MM.1S (cell line): ENCODE measurements at regions not wholly inside any gene's neighbourhood (a gene's known extent, or its start where the extent isn't known, plus 50 kb on each side); places are given as distances from the start of the nearest gene placed in this dataset.

Experiments
- DNase-seq: peaks from one replicate; pipeline ENCODE4 v3.0.0-alpha.2; 2015
- H2AFZ ChIP-seq: fragments of 300-600 bp; sonication (generic); 2 replicates; pipeline ENCODE4 v1.6.0; 2016; ENCODE audit warnings: antibody characterized with exemption, low read length
- H3F3A ChIP-seq: fragments of 300-600 bp; sonication (generic); 2 replicates; pipeline ENCODE4 v1.6.1; 2016; ENCODE audit warnings: mild to moderate bottlenecking, antibody characterized with exemption, low read length, moderate library complexity, mixed read lengths; ENCODE audit not compliant: insufficient read depth
- H3K27ac ChIP-seq: fragments of 300-600 bp; sonication (generic); 2 replicates; pipeline ENCODE4 v1.5.1; 2016; ENCODE audit warnings: mild to moderate bottlenecking, low read length
- H3K27me3 ChIP-seq: fragments of 300-600 bp; sonication (generic); replicated peaks from 2 replicates; pipeline ENCODE4 v1.6.0; 2016; ENCODE audit warnings: low read length; ENCODE audit not compliant: insufficient read depth
- H3K36me3 ChIP-seq: fragments of 300-600 bp; sonication (generic); replicated peaks from 2 replicates; pipeline ENCODE4 v1.6.1; 2016; ENCODE audit warnings: mild to moderate bottlenecking, low read length, mixed read lengths; ENCODE audit not compliant: insufficient read depth
- H3K4me1 ChIP-seq: fragments of 300-600 bp; sonication (generic); 2 replicates; pipeline ENCODE4 v1.6.1; 2016; ENCODE audit warnings: low read length, mixed read lengths
- H3K4me2 ChIP-seq: fragments of 300-600 bp; sonication (generic); 2 replicates; pipeline ENCODE4 v1.6.0; 2016; ENCODE audit warnings: low read depth, low read length
- H3K4me3 ChIP-seq: fragments of 300-600 bp; sonication (generic); 2 replicates; pipeline ENCODE4 v1.5.1; 2016; ENCODE audit warnings: low read length, mixed read lengths
- H3K79me2 ChIP-seq: fragments of 300-600 bp; sonication (generic); 2 replicates; pipeline ENCODE4 v1.6.1; 2016; ENCODE audit warnings: mixed run types, low read length, mixed read lengths
- H3K9ac ChIP-seq: fragments of 300-600 bp; sonication (generic); 2 replicates; pipeline ENCODE4 v1.6.1; 2016; ENCODE audit warnings: low read length, mixed read lengths
- H3K9me2 ChIP-seq: fragments of 300-600 bp; sonication (generic); replicated peaks from 2 replicates; pipeline ENCODE4 v1.6.1; 2016; ENCODE audit warnings: mild to moderate bottlenecking, low read length, mixed read lengths; ENCODE audit not compliant: insufficient read depth
- H3K9me3 ChIP-seq: fragments of 300-600 bp; sonication (generic); replicated peaks from 2 replicates; pipeline ENCODE4 v1.6.1; 2016; ENCODE audit warnings: mild to moderate bottlenecking, low read length, mixed read lengths; ENCODE audit not compliant: insufficient read depth
- H4K20me1 ChIP-seq: fragments of 300-600 bp; sonication (generic); 2 replicates; pipeline ENCODE4 v1.6.1; 2016; ENCODE audit warnings: mild to moderate bottlenecking, low read length, moderate library complexity, mixed read lengths; ENCODE audit not compliant: insufficient read depth
- EZH2 ChIP-seq: fragments of 300-600 bp; sonication (generic); optimal IDR thresholded peaks from 2 replicates; pipeline ENCODE3; 2017; ENCODE audit warnings: low read depth, mild to moderate bottlenecking, antibody characterized with exemption, low read length, mixed read lengths
- EZH2phosphoT487 ChIP-seq: fragments of 300-600 bp; sonication (generic); IDR thresholded peaks from 2 replicates; pipeline ENCODE4 v1.6.1; 2018; ENCODE audit warnings: antibody characterized with exemption, low read length
- TF ChIP-seq, protein P1 (sequence below): fragments of 300-600 bp; sonication (generic); IDR thresholded peaks from 2 replicates; pipeline ENCODE4 v1.5.1; 2016; ENCODE audit warnings: antibody characterized with exemption, low read length, mixed read lengths

DNA sequence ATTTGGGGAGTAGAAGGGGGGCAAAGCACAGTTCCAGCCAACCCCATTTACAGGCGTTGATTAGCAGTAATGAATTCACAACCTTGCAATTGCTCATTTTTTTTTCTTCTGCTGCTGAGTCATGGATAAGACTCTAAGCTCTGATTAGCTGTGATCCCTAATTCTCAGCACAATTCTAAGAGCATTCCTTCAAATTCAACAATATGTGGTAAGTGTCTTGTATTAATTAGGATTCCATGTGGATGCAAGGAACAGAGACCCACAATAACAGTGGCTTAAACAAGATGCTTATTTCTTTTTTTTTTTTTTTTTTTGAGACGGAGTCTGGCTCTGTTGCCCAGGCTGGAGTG, 133.4 kb downstream of the PALM2AKAP2 start:
- no peaks in the 10 kb centered on the region for H3K9me2 ChIP-seq
- H3K9me3 ChIP-seq = no peaks in the 10 kb centered on the region
- DNase-seq = no peak
- H3K36me3 ChIP-seq = no peaks in the 10 kb centered on the region
- H3K4me3 ChIP-seq = 0 out of 2 replicates have a peak overlapping the region, but pooled peaks have one; percentile 3
- H3K79me2 ChIP-seq = peaks cover 4% of the 10 kb centered on the region; the same call in 1 of the 2 replicates
- peaks cover 64% of the 10 kb centered on the region for H3K4me1 ChIP-seq
- no peaks in the 10 kb centered on the region for H3K27me3 ChIP-seq
- peak overlapping the region; percentile 65 for H2AFZ ChIP-seq
- TF ChIP-seq EZH2phosphoT487 = no peak
- TF ChIP-seq, protein P1, sequence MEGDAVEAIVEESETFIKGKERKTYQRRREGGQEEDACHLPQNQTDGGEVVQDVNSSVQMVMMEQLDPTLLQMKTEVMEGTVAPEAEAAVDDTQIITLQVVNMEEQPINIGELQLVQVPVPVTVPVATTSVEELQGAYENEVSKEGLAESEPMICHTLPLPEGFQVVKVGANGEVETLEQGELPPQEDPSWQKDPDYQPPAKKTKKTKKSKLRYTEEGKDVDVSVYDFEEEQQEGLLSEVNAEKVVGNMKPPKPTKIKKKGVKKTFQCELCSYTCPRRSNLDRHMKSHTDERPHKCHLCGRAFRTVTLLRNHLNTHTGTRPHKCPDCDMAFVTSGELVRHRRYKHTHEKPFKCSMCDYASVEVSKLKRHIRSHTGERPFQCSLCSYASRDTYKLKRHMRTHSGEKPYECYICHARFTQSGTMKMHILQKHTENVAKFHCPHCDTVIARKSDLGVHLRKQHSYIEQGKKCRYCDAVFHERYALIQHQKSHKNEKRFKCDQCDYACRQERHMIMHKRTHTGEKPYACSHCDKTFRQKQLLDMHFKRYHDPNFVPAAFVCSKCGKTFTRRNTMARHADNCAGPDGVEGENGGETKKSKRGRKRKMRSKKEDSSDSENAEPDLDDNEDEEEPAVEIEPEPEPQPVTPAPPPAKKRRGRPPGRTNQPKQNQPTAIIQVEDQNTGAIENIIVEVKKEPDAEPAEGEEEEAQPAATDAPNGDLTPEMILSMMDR = no peak
- TF ChIP-seq EZH2 = no peak
- H4K20me1 ChIP-seq = no peaks in the 10 kb centered on the region
- H3F3A ChIP-seq = peaks cover 28% of the 10 kb centered on the region
- no peak overlapping the region for H3K9ac ChIP-seq
- peak overlapping the region; percentile 62 for H3K4me2 ChIP-seq
- peak overlapping the region; percentile 51 for H3K27ac ChIP-seq

GRCh38 chr9:109914280-109915027, 134.5 kb downstream of the PALM2AKAP2 start:
- Histone ChIP-seq H3F3A (peaks cover 38% of the 10 kb centered on the region), H3K9ac (no peak overlapping the region), H3K9me2 (no peaks in the 10 kb centered on the region), H3K27ac (peak overlapping the region; percentile 0; the same call in 1 of the 2 replicates), H3K79me2 (peaks cover 4% of the 10 kb centered on the region; the same call in 1 of the 2 replicates), H3K27me3 (no peaks in the 10 kb centered on the region), H3K4me3 (no peak overlapping the region), H3K4me1 (peaks cover 68% of the 10 kb centered on the region), H3K9me3 (no peaks in the 10 kb centered on the region), H4K20me1 (no peaks in the 10 kb centered on the region), H3K36me3 (no peaks in the 10 kb centered on the region), H3K4me2 (no peak overlapping the region), H2AFZ (0 out of 2 replicates have a peak overlapping the region, but pooled peaks have one; percentile 1)
- TF ChIP-seq EZH2phosphoT487 (no peak), EZH2 (no peak)
- TF ChIP-seq, protein P1 = no peak
- DNase-seq = peak; percentile 48

DNA sequence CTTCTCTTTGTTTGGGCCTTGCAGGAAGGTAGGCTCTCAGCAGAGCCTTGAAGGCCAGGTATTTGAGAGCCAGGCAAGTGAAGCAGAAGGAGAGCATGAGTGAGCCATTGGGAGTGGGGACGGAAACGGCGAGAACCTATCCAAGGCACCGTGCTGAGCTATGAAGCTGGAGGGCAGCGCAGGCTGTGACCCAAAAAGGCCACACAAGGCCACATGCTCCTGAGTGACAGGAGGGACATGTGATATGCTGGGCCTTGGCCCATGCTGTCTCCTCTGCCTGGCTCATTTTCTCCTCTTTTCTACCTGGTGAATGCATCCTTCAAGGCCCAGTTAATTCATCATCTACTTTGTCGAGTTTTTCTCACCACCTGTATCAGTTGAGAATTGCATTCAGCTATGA, 136.3 kb downstream of the PALM2AKAP2 start:
- Histone ChIP-seq H3K4me1 (peaks cover 78% of the 10 kb centered on the region), H3F3A (peaks cover 47% of the 10 kb centered on the region), H3K79me2 (peaks cover 4% of the 10 kb centered on the region; the same call in 1 of the 2 replicates), H3K9me3 (no peaks in the 10 kb centered on the region), H3K4me3 (no peak overlapping the region), H3K4me2 (no peak overlapping the region), H3K9me2 (no peaks in the 10 kb centered on the region), H3K9ac (no peak overlapping the region), H3K27me3 (no peaks in the 10 kb centered on the region), H2AFZ (peak overlapping the region; percentile 10; the same call in 1 of the 2 replicates), H4K20me1 (no peaks in the 10 kb centered on the region), H3K36me3 (no peaks in the 10 kb centered on the region), H3K27ac (peak overlapping the region; percentile 100; the same call in 1 of the 2 replicates)
- DNase-seq = no peak
- no peak for TF ChIP-seq EZH2
- TF ChIP-seq EZH2phosphoT487 = no peak
- TF ChIP-seq, protein P1 = no peak
